HepG2 (cell line): ENCODE measurements at regions not wholly inside any gene's neighbourhood (a gene's known extent, or its start where the extent isn't known, plus 50 kb on each side); places are given as distances from the start of the nearest gene placed in this dataset.

Experiments used
- CTCF ChIP-seq: sonication (generic); formaldehyde crosslinking; IDR thresholded peaks from 2 replicates; pipeline ENCODE4 v1.5.0; 2020; ENCODE audit warnings: mild to moderate bottlenecking, missing genetic modification reagents, moderate library complexity
- EZH2 ChIP-seq: conservative IDR thresholded peaks from 2 replicates; pipeline ENCODE4 v1.6.1; 2012; ENCODE audit warnings: mild to moderate bottlenecking, low read depth, low read length, moderate library complexity
- FOSL1 ChIP-seq: sonication (generic); formaldehyde crosslinking; IDR thresholded peaks from 2 replicates; pipeline ENCODE4 v1.9.0; 2021; ENCODE audit warnings: missing genetic modification reagents, borderline replicate concordance
- POLR2A ChIP-seq, 2 experiments: IDR thresholded peaks; 2 replicates each; pipeline ENCODE4 v1.6.1; 2011; ENCODE audit warnings: low read depth in 2 of 2, low read length in 2 of 2, mild to moderate bottlenecking in 1 of 2, moderate library complexity in 1 of 2; ENCODE audit not compliant: insufficient read depth in 1 of 2
- TAF1 ChIP-seq: sonication (generic); formaldehyde crosslinking; IDR thresholded peaks from 2 replicates; pipeline ENCODE4 v1.4.0; 2020; ENCODE audit warnings: missing genetic modification reagents

GRCh38 chr2:52710810-52711618 lies 1056.6 kb upstream of the CHAC2 start:
- TF ChIP-seq TAF1 (CRISPR knock-in tag) (no peak), POLR2A (IDR thresholded peaks at IDR 0.05; ENCODE audit: insufficient read depth in 1 of 2, low read depth in 2 of 2, low read length in 2 of 2) (no peak), EZH2 (no peak), FOSL1 (CRISPR knock-in tag) (no peak), CTCF (no peak)
